ENCODE measurements at regions not wholly inside any gene's neighbourhood (a gene's known extent, or its start where the extent isn't known, plus 50 kb on each side); places are given as distances from the start of the nearest gene placed in this dataset.

DNA sequence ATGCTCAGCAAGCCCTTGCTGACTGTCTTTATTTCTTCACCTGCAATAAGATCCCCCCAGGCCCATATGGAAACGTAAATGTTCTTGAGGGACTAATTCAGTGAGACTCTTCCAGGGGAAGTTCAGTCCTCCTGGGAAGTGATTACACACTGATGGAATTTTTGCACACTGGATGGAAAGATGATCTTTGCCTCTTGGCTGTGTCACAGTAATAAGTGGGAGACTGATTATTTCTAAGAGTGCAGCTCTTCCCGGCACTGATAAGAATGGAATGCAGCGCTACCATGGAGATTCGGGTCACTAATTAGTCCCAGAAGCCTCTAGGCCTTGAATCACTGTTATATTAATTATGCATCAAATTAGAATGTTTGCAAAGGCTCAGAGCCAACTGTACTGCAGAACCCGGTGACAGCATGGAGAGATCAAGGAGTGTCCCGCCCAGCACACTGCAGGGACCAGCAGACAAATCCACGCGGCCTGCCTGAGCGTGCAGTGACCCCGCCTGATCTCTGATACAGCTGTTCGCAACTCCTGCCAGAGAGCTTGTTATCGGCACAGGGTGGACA is 178.3 kb downstream of the SNX19 start:
- TF ChIP-seq, protein P1, sequence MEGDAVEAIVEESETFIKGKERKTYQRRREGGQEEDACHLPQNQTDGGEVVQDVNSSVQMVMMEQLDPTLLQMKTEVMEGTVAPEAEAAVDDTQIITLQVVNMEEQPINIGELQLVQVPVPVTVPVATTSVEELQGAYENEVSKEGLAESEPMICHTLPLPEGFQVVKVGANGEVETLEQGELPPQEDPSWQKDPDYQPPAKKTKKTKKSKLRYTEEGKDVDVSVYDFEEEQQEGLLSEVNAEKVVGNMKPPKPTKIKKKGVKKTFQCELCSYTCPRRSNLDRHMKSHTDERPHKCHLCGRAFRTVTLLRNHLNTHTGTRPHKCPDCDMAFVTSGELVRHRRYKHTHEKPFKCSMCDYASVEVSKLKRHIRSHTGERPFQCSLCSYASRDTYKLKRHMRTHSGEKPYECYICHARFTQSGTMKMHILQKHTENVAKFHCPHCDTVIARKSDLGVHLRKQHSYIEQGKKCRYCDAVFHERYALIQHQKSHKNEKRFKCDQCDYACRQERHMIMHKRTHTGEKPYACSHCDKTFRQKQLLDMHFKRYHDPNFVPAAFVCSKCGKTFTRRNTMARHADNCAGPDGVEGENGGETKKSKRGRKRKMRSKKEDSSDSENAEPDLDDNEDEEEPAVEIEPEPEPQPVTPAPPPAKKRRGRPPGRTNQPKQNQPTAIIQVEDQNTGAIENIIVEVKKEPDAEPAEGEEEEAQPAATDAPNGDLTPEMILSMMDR (conservative IDR thresholded peaks at IDR 0.05), result no peak
- no peak for TF ChIP-seq ZFX (IDR thresholded peaks at IDR 0.05)

Data from C4-2B (cell line).